K562 (cell line): ENCODE measurements at regions not wholly inside any gene's neighbourhood (a gene's known extent, or its start where the extent isn't known, plus 50 kb on each side); places are given as distances from the start of the nearest gene placed in this dataset.

Experiments used
- ATAC-seq: fragments of 200-7000 bp; cut with Tn5 transposase; 3 replicates; pipeline ENCODE4 v1.9.1; 2020; ENCODE audit warnings: moderate library complexity
- BruUV-seq: library from RNA; stranded (reverse); fragments of 400-500 nt; replicated peaks from 2 replicates; lab custom pipeline; 2021; lab: Mats Ljungman, UMichigan
- CTCF ChIA-PET: fragments of 300-600 bp; formaldehyde crosslinking; extraction: SDS; loops from one replicate; lab custom pipeline; 2021; ENCODE audit warnings: low intra/inter-chr PET ratio; lab: Yijun Ruan, JAX
- POLR2A ChIA-PET: fragments of 300-600, 350-650 bp; sonication (Branson Sonifier 250); formaldehyde crosslinking; extraction: SDS; loops from one replicate; lab custom pipeline; 2021; ENCODE audit warnings: antibody characterized with exemption, inconsistent platforms; lab: Yijun Ruan, JAX
- DNase-seq, 4 experiments: peaks; one replicate each; pipeline versions ENCODE4 v3.0.0 to v3.0.0-alpha.2; 2011 to 2018; ENCODE audit warnings: low spot score in 3 of 4, mixed read lengths in 3 of 4; ENCODE audit errors: extremely low read depth in 1 of 4
- FAIRE-seq: peaks from 2 replicates; lab custom pipeline; 2011; peaks lifted over from hg19 to GRCh38; lab: Jason Lieb, UNC
- H2AFZ ChIP-seq: 2 replicates; pipeline ENCODE4 v1.6.0; 2011; ENCODE audit warnings: low read depth, low read length, control low read depth, inconsistent platforms
- H3K27ac ChIP-seq: fragments of 200-600 bp; 3 replicates; pipeline ENCODE4 v1.8.0; 2011; ENCODE audit warnings: low read depth, mild to moderate bottlenecking, control low read depth, inconsistent platforms, low read length, moderate library complexity, mixed read lengths; ENCODE audit errors: extremely low read depth
- H3K27me3 ChIP-seq, 2 experiments: fragments of 300-600 bp in 1 of 2; 2 replicates in 1 of 2; 3 replicates in 1 of 2; pipeline versions ENCODE4 v1.6.0 to v1.8.0; 2011; ENCODE audit warnings: inconsistent platforms in 2 of 2, low read length in 2 of 2, mild to moderate bottlenecking in 1 of 2, mixed read lengths in 1 of 2, moderate library complexity in 1 of 2; ENCODE audit not compliant: control insufficient read depth in 2 of 2, insufficient read depth in 2 of 2
- H3K36me3 ChIP-seq: fragments of 300-600 bp; 3 replicates; pipeline ENCODE4 v1.8.0; 2011; ENCODE audit warnings: mild to moderate bottlenecking, low read length, inconsistent platforms; ENCODE audit not compliant: control insufficient read depth, insufficient read depth
- H3K4me1 ChIP-seq, 2 experiments: fragments of 200-600 bp in 1 of 2; replicated peaks in 1 of 2; 2 replicates in 1 of 2; 3 replicates in 1 of 2; pipeline versions ENCODE4 v1.5.1 to v1.8.0; 2011; ENCODE audit warnings: inconsistent platforms in 2 of 2, low read length in 2 of 2, mild to moderate bottlenecking in 1 of 2, mixed read lengths in 1 of 2, moderate library complexity in 1 of 2; ENCODE audit not compliant: control insufficient read depth in 2 of 2, insufficient read depth in 2 of 2
- H3K4me2 ChIP-seq: 2 replicates; pipeline ENCODE4 v1.6.1; 2011; ENCODE audit warnings: low read length, control low read depth, inconsistent platforms, mixed read lengths; ENCODE audit not compliant: insufficient read depth
- H3K4me3 ChIP-seq: fragments of 200-600 bp; sonication (generic), shearing (Covaris generic); 2 replicates; pipeline ENCODE4 v1.5.1; 2016; ENCODE audit warnings: control low read depth, inconsistent platforms
- H3K79me2 ChIP-seq: fragments of 200-600 bp; 3 replicates; pipeline ENCODE4 v1.8.0; 2011; ENCODE audit warnings: low read length, inconsistent platforms; ENCODE audit not compliant: control insufficient read depth, insufficient read depth
- H3K9ac ChIP-seq, 2 experiments: 2 replicates each; pipeline versions ENCODE4 v1.6.0 to v1.6.1; 2011; ENCODE audit warnings: low read depth in 2 of 2, low read length in 2 of 2, control low read depth in 1 of 2, inconsistent platforms in 1 of 2, mild to moderate bottlenecking in 1 of 2, mixed read lengths in 1 of 2; ENCODE audit not compliant: insufficient read depth in 1 of 2
- H3K9me1 ChIP-seq: one replicate; pipeline ENCODE4 v1.6.0; 2011; ENCODE audit warnings: inconsistent platforms, mild to moderate bottlenecking, low read length, moderate library complexity; ENCODE audit not compliant: control insufficient read depth, insufficient read depth
- H3K9me3 ChIP-seq: replicated peaks from 2 replicates; pipeline ENCODE4 v1.5.1; 2011; ENCODE audit warnings: low read depth, low read length, inconsistent platforms; ENCODE audit not compliant: control insufficient read depth, insufficient read depth
- H4K20me1 ChIP-seq: replicated peaks from 2 replicates; pipeline ENCODE4 v1.6.1; 2011; ENCODE audit warnings: low read length, inconsistent platforms, mixed read lengths; ENCODE audit not compliant: control insufficient read depth, insufficient read depth
- CHD4 ChIP-seq: fragments of 200-600 bp; sonication (generic); IDR thresholded peaks from 3 replicates; pipeline ENCODE4 v1.6.1; 2012; ENCODE audit warnings: low read depth, mild to moderate bottlenecking, mixed read lengths, low read length, inconsistent platforms; ENCODE audit not compliant: insufficient read depth, insufficient replicate concordance, poor library complexity, severe bottlenecking
- FIP1L1 ChIP-seq: fragments of 200-400 bp; formaldehyde crosslinking; IDR thresholded peaks from 2 replicates; pipeline ENCODE4 v1.6.1; 2018; ENCODE audit warnings: mild to moderate bottlenecking, low read depth, low read length; ENCODE audit not compliant: poor library complexity, severe bottlenecking
- GATAD2B ChIP-seq: fragments of 450-650 bp; IDR thresholded peaks from 2 replicates; pipeline ENCODE4 v1.6.1; 2017; ENCODE audit warnings: mild to moderate bottlenecking, borderline replicate concordance
- HNRNPH1 ChIP-seq: fragments of 200-400 bp; formaldehyde crosslinking; optimal IDR thresholded peaks from 2 replicates; pipeline ENCODE3; 2017; ENCODE audit warnings: low read depth, mild to moderate bottlenecking, low read length, moderate library complexity
- KLF10 ChIP-seq: fragments of 250-450 bp; sonication (Bioruptor Pico); IDR thresholded peaks from 2 replicates; pipeline ENCODE4 v1.6.1; 2021; ENCODE audit warnings: matching md5 sums
- MTA3 ChIP-seq: fragments of 450-650 bp; formaldehyde crosslinking; IDR thresholded peaks from 2 replicates; pipeline ENCODE4 v1.6.1; 2017; ENCODE audit warnings: mild to moderate bottlenecking, borderline replicate concordance
- PHF21A ChIP-seq: fragments of 450-650 bp; IDR thresholded peaks from 2 replicates; pipeline ENCODE4 v1.6.1; 2017; ENCODE audit warnings: low read depth, borderline replicate concordance
- RAD21 ChIP-seq, 2 experiments: fragments of 250-450 bp in 1 of 2; fragments of 450-650 bp in 1 of 2; sonication (Bioruptor Pico) in 1 of 2; formaldehyde crosslinking in 1 of 2; IDR thresholded peaks in 1 of 2; conservative IDR thresholded peaks in 1 of 2; 2 replicates each; pipeline versions ENCODE4 v1.4.0 to v1.8.0; 2020 to 2022; ENCODE audit warnings: mild to moderate bottlenecking in 2 of 2, moderate library complexity in 1 of 2
- ZBTB17 ChIP-seq: fragments of 450-650 bp; formaldehyde crosslinking; IDR thresholded peaks from 2 replicates; pipeline ENCODE4 v1.4.0; 2020; ENCODE audit warnings: mild to moderate bottlenecking
- ZBTB26 ChIP-seq: fragments of 450-650 bp; formaldehyde crosslinking; IDR thresholded peaks from 2 replicates; pipeline ENCODE4 v1.4.0; 2022; ENCODE audit warnings: missing genetic modification characterization
- ZNF586 ChIP-seq: fragments of 450-650 bp; formaldehyde crosslinking; conservative IDR thresholded peaks from 2 replicates; pipeline ENCODE4 v1.4.0; 2020; ENCODE audit warnings: mild to moderate bottlenecking, moderate library complexity
- WGBS: fragments of 100-300 bp; shearing (Covaris generic); methylation state at CpG from one replicate; pipeline ENCODE4 v1.1.6; 2016; ENCODE audit warnings: low coverage, mixed read lengths; ENCODE audit not compliant: insufficient coverage; ENCODE audit errors: missing lambda C conversion rate; 5-methylcytosine and 5-hydroxymethylcytosine counted together
- in situ Hi-C: fragments of 300-500 bp; cut with MboI; formaldehyde crosslinking; loops from 4 replicates; pipeline ENCODE4 v1.15.0; 2018; ENCODE audit warnings: inconsistent platforms, mixed read lengths
- intact Hi-C: fragments of 100-400 bp; cut with micrococcal nuclease; formaldehyde crosslinking; loops from 2 replicates; pipeline ENCODE4 v1.14.2; 2022

GRCh38 chr6:9890893-9891292 lies 524.0 kb downstream of the TFAP2A start:
- no peak for ATAC-seq
- Histone ChIP-seq H3K4me3 (no peak overlapping the region), H3K4me1 (no peaks in the 10 kb centered on the region), H2AFZ (no peak overlapping the region), H3K27me3 (no peaks in the 10 kb centered on the region), H3K9ac (no peak overlapping the region), H4K20me1 (no peaks in the 10 kb centered on the region), H3K79me2 (no peaks in the 10 kb centered on the region), H3K36me3 (no peaks in the 10 kb centered on the region), H3K27ac (no peak overlapping the region), H3K4me2 (no peak overlapping the region), H3K9me1 (no peaks in the 10 kb centered on the region), H3K9me3 (peaks cover 2% of the 10 kb centered on the region; the same call in 1 of the 2 replicates)
- no TSS peak for BruUV-seq
- in situ Hi-C loops (no loop called here), intact Hi-C loops (no loop called here)
- WGBS = 0% methylated on average over 4 of the region's 4 CpGs
- no peak for FAIRE-seq
- TF ChIP-seq ZNF586 (CRISPR knock-in tag) (no peak), ZBTB17 (CRISPR knock-in tag) (no peak), MTA3 (no peak), ZBTB26 (CRISPR knock-in tag) (no peak), KLF10 (CRISPR knock-in tag) (no peak), FIP1L1 (no peak), GATAD2B (no peak), PHF21A (no peak), RAD21 (CRISPR knock-in tag; conservative IDR thresholded peaks at IDR 0.05 in 1 of 2, IDR thresholded peaks at IDR 0.05 in 1 of 2) (no peak), HNRNPH1 (no peak), CHD4 (no peak)
- POLR2A ChIA-PET = no interaction called here
- no peak for DNase-seq
- CTCF ChIA-PET = no interaction called here
